SW480 (cell line): ENCODE measurements at regions not wholly inside any gene's neighbourhood (a gene's known extent, or its start where the extent isn't known, plus 50 kb on each side); places are given as distances from the start of the nearest gene placed in this dataset.
"Not testable (repeated sequence)": the region's sequence is repeated elsewhere in the genome, so short reads cannot be mapped to it uniquely, and the experiment has no call there.

ENCODE experiments used
- DNase-seq: peaks from one replicate; pipeline ENCODE4 v3.0.0-alpha.2; 2016; ENCODE audit warnings: low spot score

DNA sequence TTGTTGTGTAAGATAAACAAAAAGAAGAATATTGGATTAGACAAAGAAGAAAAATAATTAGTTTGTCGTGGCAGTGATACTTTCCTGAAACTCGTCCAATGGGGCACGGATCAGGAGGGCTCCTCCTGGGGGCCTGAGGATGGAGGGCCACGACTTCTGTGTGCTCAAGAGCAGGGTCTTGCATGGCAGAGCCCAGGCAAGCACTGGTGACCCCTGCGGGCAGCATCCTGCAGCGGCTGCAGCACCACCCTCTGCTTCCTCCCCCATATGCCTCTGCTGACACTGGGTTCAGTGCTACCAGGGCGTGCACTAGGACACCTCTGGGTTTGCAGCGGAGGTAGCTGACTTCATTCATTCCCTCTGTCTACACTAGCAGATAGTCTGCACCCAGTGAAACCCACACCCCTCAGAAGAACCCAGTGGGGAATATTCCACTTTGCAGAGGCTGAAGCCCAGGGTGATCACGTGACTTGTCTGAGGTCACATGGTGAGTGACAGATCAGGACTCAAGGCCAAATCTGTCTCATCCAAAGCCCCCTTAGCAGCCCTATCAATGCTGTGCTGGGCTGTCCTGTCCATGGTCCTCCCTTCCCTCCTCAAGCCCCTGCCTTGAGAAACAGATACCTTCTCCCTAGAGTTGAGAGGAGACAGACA, 375.5 kb downstream of the TCERG1L start:
- DNase-seq = no peak

DNA sequence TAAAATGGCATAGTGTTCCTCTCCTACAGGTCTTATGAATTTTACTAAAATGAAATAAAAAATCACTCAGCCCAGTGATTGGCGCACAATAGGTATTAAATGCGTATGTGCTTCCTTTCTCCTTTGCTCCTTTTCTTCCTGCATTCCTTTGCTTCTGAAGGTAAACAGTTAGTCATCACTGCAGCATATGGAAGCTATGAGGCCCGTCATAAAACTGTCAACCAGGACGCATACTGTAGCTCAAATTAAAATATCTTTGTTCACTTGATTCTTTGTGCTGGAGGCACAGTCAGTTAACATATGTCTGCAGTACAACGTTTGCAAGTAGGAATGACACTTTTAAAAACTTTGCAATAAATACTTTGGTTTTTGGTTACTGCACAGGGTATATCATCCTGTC, 374.7 kb downstream of the TCERG1L start:
- DNase-seq = no peak

DNA sequence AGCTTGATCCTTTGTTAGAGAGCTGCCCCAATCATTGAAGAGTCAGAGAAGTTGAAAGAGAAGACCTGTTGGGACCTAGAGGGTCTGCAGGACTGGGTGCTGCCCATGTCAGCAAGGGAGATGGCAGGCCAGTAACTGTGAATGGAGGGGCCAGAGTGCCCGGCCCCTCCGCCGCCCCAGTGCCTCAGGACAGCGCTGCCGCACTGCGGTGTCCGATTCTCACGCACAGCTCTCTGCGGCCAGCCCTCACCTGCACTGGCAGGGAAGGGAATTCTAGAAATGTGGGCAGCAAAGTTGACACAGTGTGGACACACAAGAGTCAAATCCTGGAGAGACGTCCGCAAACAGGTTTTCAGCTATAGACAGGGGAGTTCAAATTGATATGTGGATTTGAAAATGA, 373.5 kb downstream of the TCERG1L start:
- no peak for DNase-seq

DNA sequence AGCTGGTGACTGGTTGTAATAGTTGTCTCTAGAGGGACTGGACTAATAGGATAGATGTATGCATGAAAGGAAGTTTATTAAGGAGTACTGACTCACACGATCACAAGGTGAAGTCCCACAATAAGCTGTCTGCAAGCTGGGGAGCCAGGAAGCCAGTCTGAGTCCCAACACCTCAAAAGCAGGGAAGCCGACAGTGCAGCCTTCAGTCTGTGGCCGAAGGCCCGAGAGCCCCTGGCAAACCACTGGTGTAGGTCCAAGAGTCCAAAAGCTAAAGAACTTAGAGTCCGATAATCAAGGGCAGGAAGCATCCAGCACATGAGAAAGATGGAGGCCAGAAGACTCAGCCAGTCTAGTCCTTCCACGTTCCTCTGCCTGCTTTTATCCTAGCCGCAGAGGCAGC, 372.6 kb downstream of the TCERG1L start:
- DNase-seq = not testable (repeated sequence)

DNA sequence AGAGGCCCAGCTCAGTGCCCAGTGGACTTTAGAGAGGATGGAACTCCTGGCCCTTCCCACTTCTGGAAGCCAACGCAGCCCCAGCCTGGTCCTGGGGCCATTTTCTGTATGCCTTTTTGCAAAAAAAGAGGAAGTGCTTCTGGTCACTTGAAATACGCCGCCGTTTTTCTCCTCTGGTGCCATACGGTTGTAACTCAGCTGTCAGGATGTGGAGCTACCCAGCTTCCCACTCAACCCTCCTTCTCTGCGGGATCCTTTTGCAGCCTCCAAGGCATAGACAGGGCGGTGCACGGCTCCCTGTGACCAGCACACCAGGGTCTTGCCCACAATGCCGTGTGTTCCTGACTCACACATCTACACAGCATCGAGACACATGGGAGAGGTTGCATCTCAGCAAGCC, 369.6 kb downstream of the TCERG1L start:
- no peak for DNase-seq

DNA sequence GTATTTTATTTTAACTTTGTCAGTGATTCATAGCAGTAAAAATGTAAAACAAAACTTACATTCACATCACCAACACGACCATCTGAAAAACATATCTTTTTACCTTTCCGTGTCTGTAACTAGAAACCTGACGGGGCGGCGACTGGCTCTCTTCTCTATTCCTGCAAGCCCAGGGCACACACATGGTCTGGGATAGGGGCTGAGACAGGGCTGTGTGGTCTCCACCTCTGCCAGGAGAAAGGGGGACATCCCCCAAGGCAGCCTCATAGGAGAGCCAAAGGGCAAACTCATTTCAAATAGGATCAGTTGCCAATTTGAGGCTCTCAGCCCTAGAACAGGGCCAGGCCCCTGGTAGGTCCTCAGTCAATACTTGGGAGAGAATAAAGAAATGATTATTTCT, 359.4 kb downstream of the TCERG1L start:
- no peak for DNase-seq

DNA sequence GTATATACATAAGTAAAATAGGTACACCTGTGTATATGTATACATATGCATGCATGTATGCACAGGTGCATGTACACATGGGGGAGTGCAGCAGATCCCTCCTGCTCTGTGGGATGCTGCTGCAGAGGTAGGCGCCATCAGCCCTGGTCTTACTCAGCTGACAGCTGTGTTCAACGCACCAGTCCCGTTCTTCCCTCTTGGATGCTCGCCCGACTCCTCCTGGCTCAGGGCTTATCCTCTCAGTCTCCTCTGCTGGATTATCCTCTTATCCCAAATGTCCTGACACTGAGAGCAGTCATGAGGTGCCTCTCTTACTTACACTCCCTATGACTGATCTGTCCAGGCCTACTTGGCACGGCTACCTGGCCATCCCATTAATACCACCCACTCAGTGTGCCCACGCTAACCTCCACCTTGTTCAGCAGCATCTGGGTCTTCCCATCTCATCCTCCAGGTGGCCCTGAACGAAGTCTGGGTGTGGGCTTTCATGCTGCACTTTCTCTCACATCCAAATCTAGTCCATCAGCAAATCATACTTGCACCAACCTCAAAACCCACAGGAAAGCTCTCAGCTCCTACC, 357.1 kb downstream of the TCERG1L start:
- DNase-seq = no peak

DNA sequence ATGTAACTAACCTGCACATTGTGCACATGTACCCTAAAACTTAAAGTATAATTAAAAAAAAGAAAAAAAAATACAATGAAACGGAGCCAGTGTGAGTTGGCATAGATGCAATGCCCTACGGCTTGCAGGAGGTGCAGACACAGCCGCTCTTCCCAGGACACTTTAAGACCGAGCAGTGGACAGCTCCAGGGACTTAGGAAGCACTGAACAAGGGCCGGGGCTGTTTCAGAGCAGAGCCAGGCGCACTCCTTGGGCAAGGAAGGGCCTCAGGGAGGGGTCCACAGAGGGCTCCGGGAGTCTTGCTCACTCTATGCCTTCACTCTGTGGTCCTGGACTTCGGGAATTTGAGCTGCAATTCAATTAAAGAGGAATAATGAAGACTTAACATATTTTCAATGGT, 355.3 kb downstream of the TCERG1L start:
- DNase-seq = no peak

DNA sequence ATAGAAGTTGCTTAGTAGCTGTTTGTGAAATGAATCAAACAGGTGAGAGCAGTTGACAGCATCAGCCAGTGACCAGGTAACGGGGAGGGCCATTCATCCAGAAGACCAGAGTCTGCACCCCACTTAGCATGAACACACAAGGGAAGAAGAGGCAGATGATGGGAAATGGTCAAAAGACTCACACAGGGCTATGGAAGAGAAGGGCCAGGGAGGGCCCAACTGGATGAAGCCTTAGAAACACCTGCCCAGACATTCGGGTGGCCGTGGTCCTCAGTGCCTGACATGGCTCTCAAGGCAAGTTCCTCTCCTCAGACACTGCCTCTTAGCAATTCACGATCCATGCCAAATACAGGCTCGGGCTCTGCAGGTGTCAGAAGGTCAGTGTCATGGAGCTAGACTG, 354.1 kb downstream of the TCERG1L start:
- DNase-seq = no peak

DNA sequence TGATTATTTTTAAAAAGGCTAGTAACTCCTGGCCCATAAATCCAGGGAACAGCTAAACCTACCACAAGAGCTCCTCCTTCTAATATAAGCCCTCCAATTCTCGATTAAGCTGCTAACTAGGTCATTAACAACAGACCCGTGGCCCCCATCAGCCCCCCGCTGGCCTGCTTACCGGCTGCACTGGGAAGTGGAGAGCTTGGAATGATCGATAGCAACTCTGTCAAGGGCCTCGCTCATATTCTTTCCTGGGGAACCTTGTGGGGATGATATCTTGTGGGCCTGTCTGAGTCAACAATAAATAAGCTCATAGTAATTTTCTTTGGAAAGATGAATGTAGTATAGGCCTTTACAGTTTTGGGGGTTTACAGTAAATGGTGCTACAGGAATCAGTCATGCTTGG, 353.5 kb downstream of the TCERG1L start:
- DNase-seq = no peak

DNA sequence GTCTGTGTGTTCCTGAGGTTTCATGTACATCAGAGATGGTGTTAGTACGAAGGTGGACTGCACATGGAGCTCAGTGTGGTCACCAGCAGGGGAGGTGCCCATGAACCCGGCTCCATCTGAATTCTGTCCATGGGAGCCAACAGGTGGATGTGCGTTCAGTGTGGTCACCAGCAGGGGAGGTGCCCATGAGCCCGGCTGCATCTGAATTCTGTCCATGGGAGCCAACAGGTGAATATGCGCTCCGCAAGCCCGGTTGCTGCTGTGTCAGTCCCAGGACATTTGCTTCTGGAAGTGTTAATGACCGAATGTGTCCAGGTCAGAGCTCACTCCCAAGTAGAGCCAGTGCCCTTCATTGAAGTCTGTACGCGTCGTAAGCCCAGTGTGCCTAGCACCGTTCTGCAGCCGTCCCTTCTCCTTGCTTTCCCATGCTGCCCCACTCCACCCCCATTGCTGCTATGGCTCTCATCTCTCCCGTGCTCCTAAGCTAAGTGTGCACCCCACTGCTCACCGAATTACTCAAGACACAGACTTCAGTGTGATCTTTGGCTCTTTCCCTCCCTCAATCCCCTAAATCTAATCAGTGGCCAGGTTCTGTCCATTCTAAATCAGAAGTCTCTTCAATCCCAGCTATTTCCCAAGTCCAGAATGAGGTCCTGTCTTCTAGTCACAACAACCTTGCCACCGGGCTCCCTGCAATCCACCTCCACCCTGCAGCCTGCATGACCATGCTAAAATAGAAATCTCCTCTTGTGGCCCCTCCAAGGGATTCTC, 352.4 kb downstream of the TCERG1L start:
- DNase-seq = no peak

DNA sequence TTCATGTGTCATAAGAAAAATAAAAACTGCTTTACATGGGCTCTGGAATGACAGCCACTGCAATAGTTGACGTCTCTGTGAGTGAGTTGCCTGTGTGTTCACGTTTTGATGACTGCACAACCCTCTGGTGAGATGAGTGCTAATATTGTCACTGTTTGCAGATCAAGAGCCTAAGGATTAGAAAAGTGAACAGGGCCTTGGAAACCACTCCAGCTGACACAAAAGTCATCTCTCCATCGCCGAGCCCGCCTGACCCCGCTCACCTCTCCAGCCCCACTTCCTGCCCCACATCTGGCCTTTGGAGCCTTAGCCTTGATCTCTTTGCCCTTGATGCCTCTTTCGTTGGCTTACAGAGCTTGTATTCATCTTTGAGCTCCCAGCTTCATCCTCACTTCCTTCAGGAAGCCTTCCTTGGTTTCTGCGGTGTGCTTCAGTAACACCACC, 351.7 kb downstream of the TCERG1L start:
- no peak for DNase-seq

DNA sequence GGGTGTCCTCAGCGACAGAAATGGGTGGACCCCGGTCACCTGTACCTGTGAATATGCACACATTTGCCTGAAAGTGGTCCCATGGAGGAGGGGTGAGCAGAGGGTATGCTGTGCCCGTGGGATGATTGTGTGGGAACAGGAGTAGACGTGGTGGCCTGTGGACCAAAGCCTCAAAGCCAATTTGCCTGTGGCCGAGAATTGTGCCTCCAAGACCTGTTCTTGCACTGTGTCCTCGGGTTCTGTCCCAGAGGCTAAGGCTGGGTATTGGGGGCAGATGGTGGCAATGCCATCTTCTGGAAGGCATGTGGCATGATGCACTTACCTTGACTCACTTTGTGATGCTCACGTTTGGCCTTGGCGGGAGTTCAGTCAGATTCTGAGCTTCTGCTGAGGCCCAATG, 351.0 kb downstream of the TCERG1L start:
- no peak for DNase-seq

DNA sequence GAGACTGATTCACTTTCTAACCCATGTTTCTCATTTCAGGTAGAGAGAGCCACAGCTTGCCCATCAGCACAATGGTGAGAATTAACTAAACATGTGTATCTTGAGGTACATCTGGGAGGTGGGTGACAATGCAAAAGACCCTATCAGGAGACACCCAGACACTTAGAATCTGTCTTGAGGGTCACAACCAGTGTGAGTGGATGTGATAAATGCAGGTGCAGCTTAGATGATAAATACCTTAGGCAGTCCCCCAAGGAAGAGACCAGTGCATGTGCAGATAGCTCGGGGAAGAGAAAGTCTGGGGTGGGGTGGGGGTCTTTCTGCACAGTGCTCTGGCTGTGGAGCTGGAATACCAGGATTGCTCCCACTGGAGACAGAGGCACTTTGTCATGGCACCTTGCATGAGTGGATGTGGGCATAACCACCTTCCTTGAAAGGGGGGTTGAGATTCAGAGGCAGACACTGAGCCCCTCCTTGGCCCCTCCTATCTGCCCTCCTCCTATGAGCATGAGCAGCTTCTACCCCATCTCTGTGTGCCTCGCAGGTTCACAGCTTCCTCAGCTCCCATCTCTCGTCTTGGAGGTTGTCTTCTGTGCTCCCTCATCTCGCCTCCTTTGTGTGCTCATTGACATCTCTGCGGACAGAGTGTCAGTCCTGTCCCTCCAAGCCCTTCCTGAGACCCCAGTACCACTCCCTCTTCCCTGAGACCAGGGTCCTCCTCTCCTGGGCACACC, 349.8 kb downstream of the TCERG1L start:
- DNase-seq = no peak

DNA sequence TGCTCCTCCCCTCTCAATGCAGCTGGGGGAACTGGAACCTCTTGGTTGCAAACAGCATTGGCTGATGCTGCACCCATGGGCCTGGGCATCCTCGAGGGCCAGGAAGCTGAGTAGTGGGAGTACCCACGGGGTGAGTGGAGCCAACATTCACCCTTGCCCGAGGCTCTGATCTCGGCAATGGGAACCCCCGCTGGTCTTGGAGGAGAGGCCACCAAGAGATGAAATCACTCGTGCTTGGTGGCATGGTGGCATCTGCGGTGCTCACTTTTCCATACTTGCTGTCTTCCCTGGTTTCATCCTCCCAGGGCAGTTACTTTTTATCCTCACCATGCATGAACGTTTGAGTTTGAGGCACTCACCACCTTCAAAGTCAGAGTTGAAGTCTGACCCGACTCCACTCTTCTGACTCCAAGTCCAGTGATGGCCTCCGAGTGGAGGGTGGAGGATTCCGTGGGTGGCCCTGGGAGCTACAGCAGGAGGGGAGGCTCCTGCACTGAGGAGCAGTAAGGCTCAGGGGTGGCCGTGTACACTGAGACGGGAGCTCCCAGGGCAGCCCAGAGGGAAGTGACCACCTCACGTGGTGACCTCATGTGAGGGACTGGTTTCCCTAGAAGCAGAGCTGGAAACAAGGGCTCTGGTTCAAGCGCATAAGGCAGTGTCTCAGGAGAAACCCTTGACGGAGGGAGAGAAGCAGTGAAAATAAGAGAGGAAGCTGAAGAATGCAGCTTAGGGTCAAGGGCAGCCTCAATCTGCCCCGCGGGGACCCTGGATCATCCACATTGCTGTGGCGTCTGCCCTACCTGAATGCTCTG, 349.1 kb downstream of the TCERG1L start:
- no peak for DNase-seq

DNA sequence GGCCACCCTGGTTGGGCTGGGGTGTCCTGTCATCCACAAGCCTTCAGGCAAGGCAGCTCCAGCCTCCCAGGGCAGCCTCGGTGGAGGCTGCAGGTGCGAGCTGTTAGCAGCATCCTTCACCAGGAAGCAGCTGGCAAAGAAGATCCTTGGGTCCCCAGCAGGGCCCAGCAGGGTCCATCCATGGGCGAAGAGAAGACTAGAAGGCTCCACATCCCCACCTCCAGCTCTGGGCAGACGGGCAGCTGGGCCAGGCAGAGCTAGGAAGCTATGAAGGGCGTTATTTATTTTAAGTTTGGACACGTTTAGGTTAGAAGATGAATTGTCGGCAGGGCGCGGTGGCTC, 348.5 kb downstream of the TCERG1L start:
- no peak for DNase-seq

DNA sequence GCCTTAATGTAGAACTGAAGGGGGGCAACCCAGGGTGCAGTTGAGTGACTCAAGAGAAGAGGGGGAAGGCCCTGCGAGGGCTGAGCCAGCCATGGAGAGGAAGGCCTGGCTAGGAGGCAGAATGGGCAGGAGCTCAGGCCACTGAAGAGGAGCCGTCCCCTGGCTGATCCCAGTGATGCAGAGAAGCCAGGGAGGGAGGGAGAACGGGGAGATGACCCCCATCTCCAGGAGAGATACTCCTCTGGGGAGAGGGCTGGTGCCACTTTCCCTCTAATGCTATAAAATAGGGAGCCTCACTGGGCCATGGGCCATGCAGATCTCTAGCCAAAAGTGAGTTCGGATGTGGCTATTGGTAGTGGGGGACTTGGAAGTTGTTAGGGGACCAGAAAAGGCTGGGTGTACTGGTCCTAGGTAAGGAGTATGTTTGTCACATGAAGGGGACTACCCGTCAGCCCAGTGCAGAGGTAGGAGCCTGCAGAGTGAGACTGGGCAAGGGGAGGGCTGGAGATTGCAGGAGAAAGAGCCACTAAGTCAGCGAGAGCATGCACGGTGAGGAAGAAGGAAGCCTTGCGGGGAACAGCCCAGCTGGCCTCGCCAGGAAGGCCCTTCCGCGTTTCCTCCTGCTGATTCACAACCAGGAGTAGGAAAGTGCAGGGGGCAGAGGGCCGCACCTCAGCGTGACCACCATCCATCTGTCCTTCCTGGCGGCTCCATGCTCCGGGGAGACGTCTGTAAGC, 347.6 kb downstream of the TCERG1L start:
- DNase-seq = no peak

DNA sequence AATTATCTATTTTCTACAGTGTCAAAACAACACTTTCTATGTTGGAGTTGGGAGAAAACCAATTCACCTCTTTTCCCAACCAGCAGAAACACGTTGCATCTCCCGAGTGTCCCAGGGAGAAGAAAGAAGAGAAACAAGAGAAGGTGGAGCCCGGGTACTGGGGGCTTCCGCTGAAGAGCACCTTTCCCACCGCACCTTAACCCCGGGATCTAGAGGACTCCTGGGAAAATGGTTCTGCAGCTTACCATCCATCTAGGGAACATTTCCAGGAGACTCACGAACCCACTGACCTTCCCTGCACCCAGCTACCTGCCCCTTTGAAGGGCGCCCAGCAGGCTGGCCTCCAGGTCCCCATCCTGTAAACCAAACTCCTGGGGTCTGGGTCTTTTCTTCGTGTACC, 346.8 kb downstream of the TCERG1L start:
- no peak for DNase-seq

DNA sequence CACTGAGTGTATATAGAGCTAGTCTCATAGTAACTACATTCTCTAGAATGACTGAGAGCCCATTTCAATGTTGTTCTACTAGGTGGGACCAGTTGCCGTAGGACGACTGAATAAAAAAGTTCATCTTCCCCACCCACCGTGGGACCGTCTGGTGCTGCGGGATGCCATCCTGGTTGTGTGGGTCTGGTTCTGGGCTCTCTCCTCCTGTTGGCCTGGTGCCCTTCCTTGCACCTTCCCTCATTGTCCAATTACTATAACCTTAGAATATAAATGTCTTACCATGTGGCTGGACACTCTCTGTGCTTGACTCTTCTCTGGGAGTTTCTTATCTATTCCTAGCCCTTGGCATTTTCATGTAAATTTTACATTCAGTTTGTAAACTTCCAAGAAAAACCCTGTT, 344.4 kb downstream of the TCERG1L start:
- DNase-seq = no peak

DNA sequence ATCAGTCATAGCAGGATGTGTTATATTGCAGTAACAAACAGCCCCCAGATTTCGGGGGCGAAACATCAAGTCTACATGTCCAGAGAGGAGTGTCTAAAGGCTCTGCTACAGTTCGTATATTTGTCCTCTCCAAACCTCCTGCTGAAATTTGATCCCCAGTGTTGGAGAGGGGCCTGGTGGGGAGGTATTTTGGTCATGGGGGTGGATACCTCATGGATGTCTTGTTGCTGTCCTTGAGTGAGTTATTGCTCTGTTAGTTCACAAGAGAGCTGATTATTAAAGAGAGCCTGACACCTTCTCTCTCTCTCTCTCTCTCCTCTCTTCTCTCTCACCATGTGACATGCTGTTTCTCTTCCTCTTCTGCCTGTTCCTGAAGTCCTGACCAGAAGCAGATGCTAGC, 343.7 kb downstream of the TCERG1L start:
- DNase-seq = no peak

DNA sequence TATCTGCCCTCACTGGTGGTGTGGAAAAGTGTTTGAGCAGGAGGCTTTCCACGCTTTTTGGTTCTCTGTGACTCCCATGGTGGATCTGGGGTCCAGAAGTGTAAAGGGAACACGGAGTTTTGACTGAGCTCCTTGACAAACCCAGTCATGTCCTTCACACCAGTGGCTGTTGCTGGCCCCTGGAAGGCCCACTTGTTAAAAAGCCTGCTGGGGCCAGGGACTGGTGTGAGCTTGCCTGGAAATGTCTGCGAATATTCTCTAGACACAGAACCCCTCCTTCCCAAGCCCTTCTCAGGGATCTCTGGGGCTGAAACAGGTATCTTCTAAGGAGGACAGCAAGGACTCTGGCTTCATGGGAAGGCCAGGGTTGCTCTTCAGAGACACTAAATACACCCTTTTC, 343.0 kb downstream of the TCERG1L start:
- no peak for DNase-seq
